ENCODE measurements at regions not wholly inside any gene's neighbourhood (a gene's known extent, or its start where the extent isn't known, plus 50 kb on each side); places are given as distances from the start of the nearest gene placed in this dataset.

DNA sequence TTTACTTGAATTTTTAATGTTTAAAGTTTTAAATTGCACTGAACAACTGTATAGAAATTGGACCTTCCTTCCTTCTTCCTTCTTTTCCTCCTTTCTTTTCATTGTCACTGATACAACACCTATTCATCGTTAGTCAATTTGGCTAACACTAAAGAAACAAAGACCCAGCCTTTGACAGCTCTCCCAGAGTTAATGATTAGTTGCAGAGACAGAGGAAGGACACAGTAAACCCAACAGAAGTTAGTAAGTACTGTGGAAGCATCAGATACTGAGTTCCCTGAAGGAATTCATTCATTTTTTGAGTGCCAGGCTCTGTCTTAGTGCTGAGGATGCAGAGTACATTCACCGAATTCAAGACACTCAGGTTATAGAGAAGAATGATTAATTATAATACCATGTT lies 77.9 kb upstream of the RAB27B start:
- H3K36me3 ChIP-seq (ENCODE audit: control insufficient read depth in 1 of 2, insufficient read depth in 2 of 2, low read length in 1 of 2), result no peaks in the 10 kb centered on the region
- H3K27me3 ChIP-seq (ENCODE audit: control insufficient read depth in 1 of 2, insufficient read depth in 2 of 2, low read length in 1 of 2), result no peaks in the 10 kb centered on the region
- ATAC-seq (ENCODE audit: low FRiP score) (no peak), DNase-seq (no peak)
- H3K27ac ChIP-seq (ENCODE audit: low read depth in 1 of 2, low read length in 2 of 2), result no peak overlapping the region
- WGBS, 2 donors, result 64 to 68% methylated on average over 2 of the region's 2 CpGs
- no peak overlapping the region for H3K4me3 ChIP-seq (ENCODE audit: low read length in 2 of 2)
- no peaks in the 10 kb centered on the region for H3K9me3 ChIP-seq (ENCODE audit: control insufficient read depth, low read length)
- intact Hi-C loops (cut with DNase I), result no loop called here
- H3K4me1 ChIP-seq (ENCODE audit: control insufficient read depth in 1 of 2, insufficient read depth in 2 of 2, low read length in 2 of 2), result no peaks in the 10 kb centered on the region

DNA sequence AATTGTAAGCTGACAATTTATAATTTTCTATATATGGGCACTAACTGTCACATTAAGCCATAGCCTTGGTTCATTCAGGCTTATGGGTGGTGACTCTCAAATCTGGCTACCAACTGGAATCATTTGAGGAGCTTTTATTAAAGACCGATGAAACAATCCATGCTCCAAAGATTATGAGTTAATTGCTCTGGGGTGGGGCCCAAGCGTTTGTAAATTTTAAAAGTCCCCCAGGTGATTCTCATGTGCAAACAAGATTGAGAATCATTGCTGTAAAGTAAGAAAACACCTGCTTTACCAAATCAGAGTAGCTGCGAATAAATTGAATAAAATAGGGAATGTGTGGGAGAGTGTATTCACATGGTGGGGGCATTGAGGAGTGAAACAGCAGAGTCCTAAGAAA lies 76.1 kb upstream of the RAB27B start:
- H3K36me3 ChIP-seq (ENCODE audit: control insufficient read depth in 1 of 2, insufficient read depth in 2 of 2, low read length in 1 of 2), result no peaks in the 10 kb centered on the region
- no peak overlapping the region for H3K4me3 ChIP-seq (ENCODE audit: low read length in 2 of 2)
- no peaks in the 10 kb centered on the region for H3K9me3 ChIP-seq (ENCODE audit: control insufficient read depth, low read length)
- DNase-seq (no peak), ATAC-seq (ENCODE audit: low FRiP score) (no peak)
- no peak overlapping the region for H3K27ac ChIP-seq (ENCODE audit: low read depth in 1 of 2, low read length in 2 of 2)
- intact Hi-C loops (cut with DNase I), result no loop called here
- 89 to 93% methylated on average over 3 of the region's 3 CpGs for WGBS, 2 donors
- no peaks in the 10 kb centered on the region for H3K27me3 ChIP-seq (ENCODE audit: control insufficient read depth in 1 of 2, insufficient read depth in 2 of 2, low read length in 1 of 2)
- H3K4me1 ChIP-seq (ENCODE audit: control insufficient read depth in 1 of 2, insufficient read depth in 2 of 2, low read length in 2 of 2), result no peaks in the 10 kb centered on the region

DNA sequence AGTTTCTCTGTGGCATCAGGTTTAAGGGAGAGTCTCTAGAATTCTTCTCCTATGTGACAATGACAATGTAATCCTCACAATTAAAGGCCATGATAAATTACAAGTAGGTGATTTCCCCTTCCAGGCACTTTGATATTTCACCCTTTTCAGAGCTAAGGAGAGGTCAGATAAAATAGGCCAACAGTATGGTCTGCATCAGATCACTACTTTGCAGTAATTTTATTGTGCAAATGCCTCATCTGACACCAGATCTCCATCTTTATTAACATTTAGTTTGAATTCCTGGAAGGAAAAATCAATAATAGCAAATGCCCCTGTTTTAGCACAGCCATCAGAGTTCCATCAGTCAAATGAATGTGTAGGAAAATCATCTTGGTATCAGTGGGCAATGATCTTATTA lies 72.8 kb upstream of the RAB27B start:
- Histone ChIP-seq H3K27me3 (ENCODE audit: control insufficient read depth in 1 of 2, insufficient read depth in 2 of 2, low read length in 1 of 2) (no peaks in the 10 kb centered on the region), H3K4me1 (ENCODE audit: control insufficient read depth in 1 of 2, insufficient read depth in 2 of 2, low read length in 2 of 2) (no peaks in the 10 kb centered on the region), H3K9me3 (ENCODE audit: control insufficient read depth, low read length) (peaks cover 1% of the 10 kb centered on the region), H3K4me3 (ENCODE audit: low read length in 2 of 2) (no peak overlapping the region), H3K36me3 (ENCODE audit: control insufficient read depth in 1 of 2, insufficient read depth in 2 of 2, low read length in 1 of 2) (no peaks in the 10 kb centered on the region), H3K27ac (ENCODE audit: low read depth in 1 of 2, low read length in 2 of 2) (no peak overlapping the region)
- ATAC-seq (ENCODE audit: low FRiP score), result no peak
- intact Hi-C loops (cut with DNase I), result no loop called here
- DNase-seq, result no peak

DNA sequence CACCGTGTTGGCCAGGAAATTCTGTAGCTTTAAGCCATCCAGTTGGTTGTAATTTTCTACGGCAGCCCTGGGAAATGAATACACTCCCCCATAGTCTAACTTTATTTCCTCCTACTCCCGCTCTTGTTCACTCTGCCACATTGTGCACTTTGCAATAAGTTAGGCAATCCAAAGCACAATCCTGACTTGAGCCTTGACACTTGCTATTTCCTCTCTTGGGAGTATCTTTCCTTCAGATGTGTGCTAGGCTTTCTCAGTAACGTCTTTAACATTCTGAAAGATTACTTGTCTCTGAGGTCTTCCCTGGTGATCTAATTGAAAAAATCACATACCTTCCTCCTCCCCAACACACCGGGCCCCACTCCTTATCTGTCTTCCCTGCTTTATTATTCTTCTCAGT lies 65.9 kb upstream of the RAB27B start:
- Histone ChIP-seq H3K27ac (ENCODE audit: low read depth in 1 of 2, low read length in 2 of 2) (no peak overlapping the region), H3K9me3 (ENCODE audit: control insufficient read depth, low read length) (peaks cover 1% of the 10 kb centered on the region), H3K27me3 (ENCODE audit: control insufficient read depth in 1 of 2, insufficient read depth in 2 of 2, low read length in 1 of 2) (no peaks in the 10 kb centered on the region), H3K4me3 (ENCODE audit: low read length in 2 of 2) (no peak overlapping the region), H3K4me1 (ENCODE audit: control insufficient read depth in 1 of 2, insufficient read depth in 2 of 2, low read length in 2 of 2) (no peaks in the 10 kb centered on the region), H3K36me3 (ENCODE audit: control insufficient read depth in 1 of 2, insufficient read depth in 2 of 2, low read length in 1 of 2) (no peaks in the 10 kb centered on the region)
- WGBS, 2 donors, result 26 to 38% methylated on average over 5 of the region's 5 CpGs
- ATAC-seq (ENCODE audit: low FRiP score) (no peak), DNase-seq (no peak)
- intact Hi-C loops (cut with DNase I), result no loop called here

DNA sequence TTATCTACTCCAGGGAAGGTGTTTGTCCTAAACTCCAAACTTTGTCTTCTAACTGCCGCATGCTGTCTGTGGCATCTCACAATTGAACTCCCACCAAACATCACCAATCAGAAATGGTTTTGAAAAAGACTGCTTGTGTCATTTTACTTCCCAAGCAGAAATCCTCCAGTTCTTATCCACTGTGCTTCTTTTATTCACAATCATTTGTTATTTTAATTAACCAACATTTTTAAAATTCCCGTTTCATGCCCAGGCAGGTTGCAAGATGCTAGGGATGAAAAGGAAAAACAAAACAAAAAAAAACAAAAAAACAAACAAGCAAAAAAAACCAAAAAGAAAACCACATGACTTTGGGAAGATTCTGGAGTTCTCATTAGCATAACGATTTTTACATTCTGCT lies 63.5 kb upstream of the RAB27B start:
- no peak for ATAC-seq (ENCODE audit: low FRiP score)
- 75% methylated on average over 3 of the region's 3 CpGs for WGBS, 2 donors
- intact Hi-C loops (cut with DNase I), result no loop called here

DNA sequence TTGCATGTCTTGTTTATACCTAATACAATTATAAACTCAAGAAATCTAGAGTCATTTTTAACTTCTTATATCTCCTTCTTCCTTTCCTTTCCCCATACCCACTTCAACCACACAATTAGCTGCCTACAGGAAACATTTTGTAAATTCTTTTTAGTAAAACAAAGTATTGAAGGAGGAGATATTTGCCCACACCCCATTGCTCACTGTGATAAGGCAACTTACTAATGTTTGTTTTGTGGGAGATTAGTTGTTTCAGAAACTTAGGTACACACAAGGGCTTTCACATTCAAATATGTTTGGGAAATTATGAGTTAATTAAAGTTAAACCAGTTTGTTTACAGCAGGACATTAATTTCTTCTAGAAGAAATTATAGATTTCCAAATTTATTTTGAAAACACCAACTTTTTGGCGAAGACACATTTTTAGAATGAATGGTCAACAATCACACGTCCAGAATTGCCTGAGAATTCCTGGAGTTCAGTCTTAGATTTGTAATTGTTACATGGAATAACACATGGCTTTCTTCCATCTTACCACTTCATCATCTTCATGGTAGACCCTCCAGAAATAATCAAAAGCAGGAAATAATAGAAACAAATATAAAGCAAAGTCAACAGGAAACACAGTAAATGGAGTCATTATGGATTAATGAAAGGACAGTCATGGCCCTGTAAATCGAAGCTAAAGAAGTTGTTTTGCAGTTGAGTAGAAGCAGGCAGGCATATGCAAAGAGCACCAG lies 62.5 kb upstream of the RAB27B start:
- 61 to 62% methylated on average over 3 of the region's 3 CpGs for WGBS, 2 donors
- H3K27ac ChIP-seq (ENCODE audit: low read depth in 1 of 2, low read length in 2 of 2), result no peak overlapping the region
- no peaks in the 10 kb centered on the region for H3K27me3 ChIP-seq (ENCODE audit: control insufficient read depth in 1 of 2, insufficient read depth in 2 of 2, low read length in 1 of 2)
- ATAC-seq (ENCODE audit: low FRiP score) (no peak), DNase-seq (no peak)
- intact Hi-C loops (cut with DNase I), result no loop called here
- no peaks in the 10 kb centered on the region for H3K4me1 ChIP-seq (ENCODE audit: control insufficient read depth in 1 of 2, insufficient read depth in 2 of 2, low read length in 2 of 2)
- H3K9me3 ChIP-seq (ENCODE audit: control insufficient read depth, low read length), result no peaks in the 10 kb centered on the region
- no peak overlapping the region for H3K4me3 ChIP-seq (ENCODE audit: low read length in 2 of 2)
- no peaks in the 10 kb centered on the region for H3K36me3 ChIP-seq (ENCODE audit: control insufficient read depth in 1 of 2, insufficient read depth in 2 of 2, low read length in 1 of 2)

More for the DNA sequence above, 63.5 kb upstream of the RAB27B start:
- H3K36me3 ChIP-seq (ENCODE audit: control insufficient read depth in 1 of 2, insufficient read depth in 2 of 2, low read length in 1 of 2), result no peaks in the 10 kb centered on the region
- no peak for DNase-seq
- H3K4me1 ChIP-seq (ENCODE audit: control insufficient read depth in 1 of 2, insufficient read depth in 2 of 2, low read length in 2 of 2), result no peaks in the 10 kb centered on the region
- H3K9me3 ChIP-seq (ENCODE audit: control insufficient read depth, low read length), result no peaks in the 10 kb centered on the region
- no peaks in the 10 kb centered on the region for H3K27me3 ChIP-seq (ENCODE audit: control insufficient read depth in 1 of 2, insufficient read depth in 2 of 2, low read length in 1 of 2)
- no peak overlapping the region for H3K4me3 ChIP-seq (ENCODE audit: low read length in 2 of 2)
- H3K27ac ChIP-seq (ENCODE audit: low read depth in 1 of 2, low read length in 2 of 2), result no peak overlapping the region

DNA sequence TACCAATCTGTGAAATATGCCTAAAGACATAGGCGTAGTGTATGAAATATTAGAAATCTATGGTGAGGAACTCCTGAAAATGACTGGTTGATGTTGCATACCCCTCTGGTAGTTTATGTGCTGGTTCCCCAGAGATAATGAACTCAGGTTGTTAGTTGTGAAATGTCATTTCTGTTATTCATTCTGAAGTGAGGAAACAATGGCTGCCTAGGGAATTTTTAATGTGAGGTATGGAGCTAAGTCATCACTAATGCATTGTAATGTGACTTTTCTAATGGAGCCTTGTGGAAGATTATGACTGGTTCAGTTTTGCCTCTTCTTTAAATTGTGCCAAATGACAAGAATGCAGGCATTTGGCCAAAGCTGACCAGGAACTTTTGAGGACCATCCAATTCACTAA lies 61.6 kb upstream of the RAB27B start:
- Histone ChIP-seq H3K27me3 (ENCODE audit: control insufficient read depth in 1 of 2, insufficient read depth in 2 of 2, low read length in 1 of 2) (no peaks in the 10 kb centered on the region), H3K27ac (ENCODE audit: low read depth in 1 of 2, low read length in 2 of 2) (no peak overlapping the region), H3K36me3 (ENCODE audit: control insufficient read depth in 1 of 2, insufficient read depth in 2 of 2, low read length in 1 of 2) (no peaks in the 10 kb centered on the region), H3K4me1 (ENCODE audit: control insufficient read depth in 1 of 2, insufficient read depth in 2 of 2, low read length in 2 of 2) (no peaks in the 10 kb centered on the region), H3K4me3 (ENCODE audit: low read length in 2 of 2) (no peak overlapping the region), H3K9me3 (ENCODE audit: control insufficient read depth, low read length) (no peaks in the 10 kb centered on the region)
- WGBS, 2 donors, result 69 to 81% methylated on average over 1 of the region's 1 CpG
- DNase-seq (no peak), ATAC-seq (ENCODE audit: low FRiP score) (no peak)
- intact Hi-C loops (cut with DNase I), result no loop called here

DNA sequence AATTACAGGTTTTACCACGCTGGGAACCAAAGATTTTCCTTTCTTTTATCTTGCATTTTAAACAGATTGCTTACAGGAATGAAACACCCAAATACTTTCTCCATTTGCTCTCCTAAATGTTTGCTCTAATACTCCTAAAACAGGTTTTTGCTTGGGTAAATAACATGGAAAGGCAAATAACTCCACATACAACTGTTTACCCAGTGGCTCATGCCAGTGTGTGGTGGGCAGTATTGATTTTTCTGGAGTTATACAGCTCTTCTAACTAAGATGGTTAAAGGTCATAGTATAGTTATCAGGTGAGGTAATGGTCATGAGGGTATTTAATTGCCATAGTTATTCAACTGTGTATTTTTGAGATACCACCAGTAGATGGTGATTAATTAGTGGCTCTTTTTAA lies 61.2 kb upstream of the RAB27B start:
- no peak for DNase-seq
- Histone ChIP-seq H3K36me3 (ENCODE audit: control insufficient read depth in 1 of 2, insufficient read depth in 2 of 2, low read length in 1 of 2) (no peaks in the 10 kb centered on the region), H3K27ac (ENCODE audit: low read depth in 1 of 2, low read length in 2 of 2) (no peak overlapping the region), H3K4me3 (ENCODE audit: low read length in 2 of 2) (no peak overlapping the region), H3K4me1 (ENCODE audit: control insufficient read depth in 1 of 2, insufficient read depth in 2 of 2, low read length in 2 of 2) (no peaks in the 10 kb centered on the region), H3K27me3 (ENCODE audit: control insufficient read depth in 1 of 2, insufficient read depth in 2 of 2, low read length in 1 of 2) (no peaks in the 10 kb centered on the region), H3K9me3 (ENCODE audit: control insufficient read depth, low read length) (no peaks in the 10 kb centered on the region)
- intact Hi-C loops (cut with DNase I), result no loop called here
- ATAC-seq (ENCODE audit: low FRiP score), result no peak
- WGBS, 2 donors, result 72% methylated on average over 1 of the region's 1 CpG

DNA sequence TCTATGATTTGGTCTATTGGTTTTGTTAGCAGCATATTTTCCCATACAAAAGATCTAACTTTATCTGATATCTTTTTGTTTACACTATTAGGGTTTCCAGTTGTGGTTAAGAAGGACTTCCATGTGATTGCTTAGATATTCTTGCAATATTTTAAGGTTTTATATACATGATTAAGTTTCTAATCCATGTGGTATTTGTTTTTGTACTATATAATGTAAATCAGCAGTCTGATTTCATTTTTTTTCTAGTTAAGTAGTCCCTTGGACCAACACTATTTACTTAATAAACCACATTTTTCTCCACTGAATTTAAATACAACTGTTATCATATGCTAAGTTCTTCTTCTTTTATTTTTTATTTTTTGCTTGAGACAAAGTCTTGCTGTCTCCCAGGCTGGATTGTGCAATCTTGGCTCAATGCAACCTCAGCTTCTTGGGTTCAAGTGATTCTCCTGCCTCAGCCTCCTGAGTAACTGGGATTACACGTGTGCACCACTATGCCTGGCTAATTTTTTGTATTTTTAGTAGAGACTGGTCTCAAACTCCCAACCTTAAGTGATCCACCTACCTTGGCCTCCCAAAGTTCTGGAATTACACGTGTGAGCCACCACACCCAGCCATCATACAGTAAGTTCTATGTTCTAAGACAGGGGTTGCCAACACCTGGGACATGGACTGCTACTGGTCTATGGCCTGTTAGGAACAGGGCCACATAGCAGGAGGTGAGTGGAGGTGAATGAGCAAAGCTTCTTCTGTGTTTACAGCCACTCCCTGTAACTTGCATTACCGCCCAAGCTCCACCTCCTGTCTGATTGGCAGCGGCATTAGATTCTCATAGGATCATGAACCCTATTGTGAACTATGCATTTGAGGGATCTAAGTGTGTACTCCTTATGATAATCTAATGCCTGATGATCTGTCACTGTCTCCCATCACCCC lies 58.5 kb upstream of the RAB27B start:
- no peak overlapping the region for H3K4me3 ChIP-seq (ENCODE audit: low read length in 2 of 2)
- no peaks in the 10 kb centered on the region for H3K9me3 ChIP-seq (ENCODE audit: control insufficient read depth, low read length)
- DNase-seq (no peak), ATAC-seq (ENCODE audit: low FRiP score) (no peak)
- H3K36me3 ChIP-seq (ENCODE audit: control insufficient read depth in 1 of 2, insufficient read depth in 2 of 2, low read length in 1 of 2), result no peaks in the 10 kb centered on the region
- no peaks in the 10 kb centered on the region for H3K4me1 ChIP-seq (ENCODE audit: control insufficient read depth in 1 of 2, insufficient read depth in 2 of 2, low read length in 2 of 2)
- WGBS, 2 donors, result 90 to 91% methylated on average over 4 of the region's 4 CpGs
- intact Hi-C loops (cut with DNase I), result no loop called here
- no peaks in the 10 kb centered on the region for H3K27me3 ChIP-seq (ENCODE audit: control insufficient read depth in 1 of 2, insufficient read depth in 2 of 2, low read length in 1 of 2)
- no peak overlapping the region for H3K27ac ChIP-seq (ENCODE audit: low read depth in 1 of 2, low read length in 2 of 2)

All from aorta (tissue), 5 donors.